Embryonic facial prominence (tissue), 1 donor: ENCODE measurements at regions not wholly inside any gene's neighbourhood (a gene's known extent, or its start where the extent isn't known, plus 50 kb on each side); places are given as distances from the start of the nearest gene placed in this dataset.
"Not testable (repeated sequence)": the region's sequence is repeated elsewhere in the genome, so short reads cannot be mapped to it uniquely, and the experiment has no call there.

Source experiments
- DNase-seq: peaks from one replicate; pipeline ENCODE4 v3.0.0-alpha.2; 2016; ENCODE audit errors: extremely low spot score

DNA sequence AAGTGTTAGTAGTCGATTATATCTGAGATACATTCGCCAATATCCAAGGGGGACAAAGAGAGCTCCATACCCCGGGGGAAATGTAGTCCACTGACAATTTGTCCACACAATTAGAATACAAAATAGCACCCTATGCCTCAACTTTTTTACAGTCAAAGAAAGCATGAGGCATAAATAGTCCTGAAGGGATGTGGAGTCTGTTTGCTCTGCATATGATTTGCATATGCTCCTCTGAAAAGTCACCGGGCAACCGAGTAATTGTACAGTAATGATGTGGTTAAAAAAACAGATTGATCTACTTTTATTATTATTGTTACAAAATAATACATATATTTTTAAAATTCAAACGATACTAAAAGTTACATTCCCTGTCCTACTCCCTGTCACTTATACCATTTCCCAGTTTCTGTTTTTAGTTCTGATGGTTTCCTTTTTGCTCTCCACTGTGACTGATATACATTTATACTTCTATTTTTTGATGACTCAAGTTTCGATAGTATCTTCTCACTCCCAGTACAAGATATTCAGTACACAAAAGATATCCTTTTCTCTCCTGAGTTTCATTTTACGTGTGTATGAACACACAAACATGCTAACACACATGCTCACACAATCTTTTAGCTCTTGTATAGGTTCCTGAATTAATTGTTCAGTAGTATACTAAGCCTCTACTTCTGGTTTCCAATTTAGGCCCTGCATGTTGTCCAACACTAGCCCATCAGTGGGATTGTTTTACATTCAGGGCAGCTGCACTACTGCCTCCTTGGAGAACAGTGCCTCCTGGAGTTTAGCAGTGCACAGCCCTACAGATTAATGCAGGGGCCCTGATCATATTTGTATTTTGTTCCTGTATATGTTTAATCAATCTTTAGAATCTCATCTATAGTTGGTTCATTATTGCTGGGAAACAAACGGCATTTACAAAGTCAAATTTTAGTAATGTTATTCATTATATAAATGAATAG, 130.9 kb downstream of the TES start:
- no peak for DNase-seq

DNA sequence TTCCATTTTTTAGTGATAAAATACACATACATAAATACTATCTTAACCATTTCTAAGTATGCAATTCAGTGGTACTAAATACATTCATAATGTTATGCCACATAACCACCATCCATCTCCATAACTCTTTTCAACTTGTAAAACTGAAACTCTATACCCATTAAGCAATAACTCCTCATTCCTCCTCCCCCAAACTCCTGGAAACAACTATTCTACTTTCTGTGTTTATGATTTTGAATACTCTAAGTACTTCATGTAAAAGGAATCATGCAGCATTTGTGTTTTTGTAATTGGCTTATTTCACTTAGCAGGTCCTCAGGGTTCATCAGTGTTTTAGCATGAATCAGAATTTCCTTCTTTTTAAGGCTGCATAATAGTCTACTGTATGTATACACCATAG, 131.8 kb downstream of the TES start:
- no peak for DNase-seq

DNA sequence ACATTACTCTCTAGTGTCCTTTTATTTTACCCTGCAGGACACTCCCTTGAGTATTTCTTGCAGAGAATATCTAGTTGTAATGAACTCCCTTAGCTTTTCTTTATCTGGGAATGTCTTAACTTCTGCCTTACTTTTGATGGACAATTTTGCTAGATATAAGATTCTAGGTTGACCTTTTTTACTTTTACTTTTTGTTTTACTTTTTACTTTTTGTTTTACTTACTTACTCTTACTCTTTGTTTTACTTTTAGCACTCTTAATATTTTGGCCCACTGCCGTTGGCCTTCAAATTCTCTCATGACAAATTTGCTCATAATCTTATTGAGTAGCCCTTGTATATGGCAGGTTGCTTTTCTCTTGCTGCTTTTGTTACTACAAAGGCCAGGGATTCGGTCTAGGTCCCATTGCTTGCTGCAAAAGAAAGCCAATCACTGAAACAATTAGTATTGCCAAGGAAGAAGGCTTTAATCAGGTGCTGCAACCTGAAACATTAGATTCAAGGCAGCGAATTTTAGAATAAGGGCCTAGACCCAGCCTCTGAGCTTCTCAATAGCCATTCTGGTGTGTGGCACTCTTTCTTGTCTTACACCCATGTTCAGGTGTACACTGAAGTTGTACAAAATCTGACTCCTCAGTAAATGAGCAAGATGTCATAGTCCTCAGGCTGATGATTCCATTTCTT, 137.0 kb downstream of the TES start:
- DNase-seq: no peak

DNA sequence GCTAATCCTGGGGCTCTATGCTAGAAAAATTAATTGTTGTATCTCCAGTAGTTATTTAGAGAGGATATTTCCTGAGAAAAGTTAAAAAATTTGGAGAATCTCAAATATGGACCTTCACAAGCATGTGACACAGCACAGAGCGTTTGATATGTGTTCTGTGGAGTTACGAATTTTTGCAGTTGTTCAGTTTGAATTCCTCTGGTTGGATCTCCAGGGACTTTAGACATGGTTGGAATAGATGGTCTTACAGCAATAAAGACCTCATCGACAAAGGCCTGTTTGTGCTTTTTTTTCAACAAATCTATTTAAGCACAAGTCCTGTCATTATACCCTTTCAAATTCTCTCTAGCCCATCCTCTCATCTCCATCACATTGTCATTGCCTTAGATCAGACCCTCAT, 138.0 kb downstream of the TES start:
- DNase-seq: no peak

DNA sequence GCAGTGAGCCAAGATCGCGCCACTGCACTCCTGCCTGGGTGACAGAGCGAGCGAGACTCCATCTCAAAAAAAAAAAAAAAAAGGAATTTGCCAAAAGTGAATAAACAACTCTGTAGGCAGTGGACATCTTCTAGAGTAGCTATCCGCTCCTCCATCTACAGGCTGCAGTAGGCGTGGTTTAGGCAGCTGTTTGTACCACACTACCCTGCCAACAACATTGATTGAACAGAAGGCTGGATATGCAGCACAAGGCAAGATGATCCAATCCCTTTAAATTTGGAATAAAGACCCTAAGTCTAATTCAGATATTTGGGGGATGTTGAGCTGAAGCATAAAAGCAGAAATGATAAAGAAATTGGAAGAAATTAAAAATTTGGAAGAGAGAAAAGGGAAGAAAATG, 141.6 kb downstream of the TES start:
- no peak for DNase-seq

DNA sequence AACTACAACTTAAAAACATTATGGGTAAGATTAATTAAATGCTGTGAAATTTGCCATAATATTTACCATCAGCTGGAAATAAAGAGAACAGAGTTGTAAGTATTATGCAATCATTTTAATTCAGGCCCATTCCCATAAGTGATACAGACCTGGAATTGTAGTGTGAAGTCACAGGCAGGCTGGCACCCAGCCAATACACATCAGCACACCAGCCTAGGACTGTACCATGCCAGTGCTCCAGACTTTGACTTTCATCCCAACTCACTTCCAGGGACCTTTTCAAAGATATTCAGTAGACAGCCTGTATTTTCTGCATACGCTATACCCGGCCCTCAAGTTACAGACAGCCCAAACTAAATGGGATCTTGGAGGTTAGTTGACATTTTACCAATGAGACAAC, 143.3 kb downstream of the TES start:
- DNase-seq: no peak

DNA sequence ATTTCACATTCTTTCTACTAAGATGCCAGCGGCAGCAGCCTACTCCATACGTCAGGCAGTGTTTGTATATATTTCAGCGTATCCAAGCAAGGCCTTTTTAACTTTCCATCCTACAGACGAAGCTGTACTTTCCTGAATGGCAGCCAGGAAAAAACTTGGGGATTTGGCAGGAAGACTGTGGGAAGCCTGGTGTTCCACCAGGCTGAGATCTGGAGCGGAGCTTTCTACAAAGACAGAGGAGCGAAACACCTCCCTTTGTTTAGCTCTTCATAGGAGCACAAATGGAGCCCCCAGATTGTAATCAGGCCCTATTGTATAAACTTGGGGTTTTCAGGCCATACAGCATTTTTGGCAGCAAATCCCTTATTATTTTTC, 143.8 kb downstream of the TES start:
- DNase-seq: peak; percentile 86

DNA sequence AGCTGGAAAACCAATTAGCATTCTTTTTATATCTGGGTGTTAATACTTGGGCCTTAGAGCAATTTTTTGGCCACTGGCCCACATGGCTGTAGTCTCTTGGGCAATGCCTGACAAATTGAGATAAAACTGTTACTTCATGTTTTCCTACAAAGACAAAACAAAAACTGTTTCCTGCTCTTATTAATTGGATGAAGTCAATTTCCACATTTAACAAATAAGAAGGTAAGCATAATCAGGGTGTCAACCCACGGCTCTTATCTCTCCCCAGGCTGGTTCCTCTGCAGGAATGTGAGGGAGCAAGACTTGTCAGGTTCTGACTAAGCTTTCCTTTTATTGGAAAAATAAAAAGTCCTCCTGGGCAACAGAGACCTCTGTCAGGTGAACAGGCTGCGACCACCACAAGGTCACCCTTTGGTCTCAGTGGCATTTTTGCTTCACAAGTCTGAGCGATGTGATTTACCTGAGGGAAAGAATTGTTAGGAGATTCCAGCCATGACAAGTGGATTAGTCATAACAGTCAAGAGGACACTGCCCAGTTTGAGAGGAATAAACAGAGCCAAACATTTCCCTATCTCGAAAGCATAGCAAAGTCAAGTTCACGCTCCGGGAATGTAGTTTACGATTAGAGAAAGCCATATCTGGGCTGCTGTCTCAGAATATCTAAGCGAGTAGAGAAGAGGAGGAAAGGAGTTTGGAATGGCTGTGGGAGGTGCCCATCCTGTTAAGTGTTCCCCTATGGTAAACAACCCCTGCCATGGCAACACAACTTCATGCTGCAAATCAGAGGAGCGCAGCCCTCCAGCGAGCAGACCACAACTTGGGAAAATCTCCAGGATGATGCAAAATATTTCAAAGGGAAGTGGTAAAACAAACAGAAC, 144.4 kb downstream of the TES start:
- DNase-seq: peak; percentile 82

DNA sequence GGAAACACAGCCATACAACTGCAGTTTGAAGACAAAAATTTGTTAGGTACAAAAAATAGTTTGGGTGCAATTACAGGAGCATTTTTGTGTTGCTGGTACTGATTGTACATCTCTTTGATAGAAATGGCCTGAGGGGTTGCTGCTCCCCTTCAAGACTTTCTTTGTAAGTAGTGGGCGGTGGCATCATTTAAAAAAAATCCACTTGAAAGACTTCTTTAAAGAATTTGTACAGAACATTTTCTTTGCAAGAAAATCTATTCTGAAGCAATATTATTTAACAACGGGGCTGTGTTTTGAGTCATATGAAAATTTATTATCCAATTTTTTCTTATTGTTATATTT, 144.1 kb upstream of the CAV2 start:
- no peak for DNase-seq

DNA sequence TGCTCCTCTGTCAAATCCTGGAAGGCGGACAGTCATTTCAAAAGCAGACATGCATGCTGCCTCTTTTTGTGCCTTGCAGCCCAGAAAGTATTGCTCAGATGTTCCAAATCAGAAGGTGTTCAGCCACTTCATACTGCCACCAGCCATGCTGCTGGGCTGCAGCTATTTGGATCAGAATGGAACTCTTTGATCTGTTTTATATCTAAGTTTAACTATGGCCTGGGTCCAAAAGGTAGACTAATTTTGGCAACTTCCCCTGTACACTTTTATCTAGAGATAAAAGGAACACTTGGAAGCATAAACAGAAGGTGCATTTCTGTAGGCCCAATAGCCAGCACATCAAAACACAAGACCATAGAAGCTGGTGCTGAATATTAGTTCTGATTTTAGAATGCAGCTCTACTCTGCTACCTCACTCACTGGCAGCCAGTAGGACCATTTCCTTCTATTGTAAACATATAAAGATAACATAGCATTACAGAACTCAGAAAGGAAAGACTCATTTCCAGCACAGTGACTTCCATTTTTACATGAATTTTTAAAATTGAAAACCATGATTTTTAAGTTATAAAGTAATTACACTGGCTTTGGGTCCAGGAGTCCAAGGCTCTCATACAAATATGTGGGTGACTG, 143.1 kb upstream of the CAV2 start:
- no peak for DNase-seq

DNA sequence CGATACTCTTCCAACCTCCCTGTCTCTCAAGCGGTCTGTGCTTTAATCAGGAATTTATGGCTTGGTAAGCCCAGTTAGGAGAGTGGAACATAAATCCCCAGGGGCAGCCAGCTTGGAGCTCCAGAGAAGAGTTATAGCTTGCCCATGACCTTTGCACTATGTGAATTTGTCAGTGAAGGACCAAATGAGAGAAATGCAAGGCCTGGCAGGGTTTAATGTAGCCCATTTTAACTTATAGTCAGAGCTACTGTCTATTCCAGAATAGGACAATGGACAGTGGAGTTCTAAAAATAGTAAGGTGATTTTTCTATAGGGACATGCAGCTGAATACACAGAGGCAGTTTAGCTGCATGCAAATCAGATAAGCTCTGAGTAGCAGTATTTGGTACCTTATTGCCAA, 142.6 kb upstream of the CAV2 start:
- DNase-seq: no peak

DNA sequence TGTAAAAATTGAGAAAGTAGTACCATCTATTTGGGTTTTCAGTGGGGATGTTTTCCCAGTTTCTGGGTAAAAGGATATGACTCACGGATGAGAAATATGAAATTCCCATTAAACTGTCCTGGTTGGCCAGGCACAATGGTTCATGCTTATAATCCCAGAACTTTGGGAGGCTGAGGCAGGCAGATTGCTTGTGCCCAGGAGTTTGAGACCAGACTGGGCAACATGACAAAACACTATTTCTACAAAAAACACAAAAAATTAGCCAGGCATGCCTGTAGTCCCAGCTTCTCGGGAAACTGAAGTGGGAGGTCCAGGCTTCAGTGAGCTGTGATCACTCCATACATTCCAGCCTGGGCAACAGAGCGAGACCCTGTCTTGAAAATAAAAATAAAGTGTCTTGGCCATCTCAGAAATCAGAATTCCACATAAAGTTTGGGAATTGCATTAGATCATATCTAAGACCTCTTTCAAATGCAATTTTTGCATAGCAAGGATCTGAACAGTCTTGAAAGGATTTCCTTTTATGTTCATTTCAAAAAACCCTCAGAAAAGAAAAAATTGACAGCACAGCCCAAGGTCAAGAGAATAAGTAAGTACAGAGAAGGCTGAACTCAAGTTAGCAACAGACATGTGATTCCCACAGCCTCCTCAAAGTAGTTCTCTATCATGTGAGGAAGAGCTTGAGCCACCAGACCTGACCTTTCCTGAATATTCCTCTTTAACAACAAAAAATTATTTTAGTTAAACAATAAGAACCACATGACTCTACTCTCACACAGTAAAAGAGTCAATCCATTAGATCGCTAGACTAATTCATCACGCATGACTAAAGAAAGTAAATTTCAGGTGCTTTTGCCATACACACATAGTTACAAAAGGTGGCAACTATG, 141.5 kb upstream of the CAV2 start:
- DNase-seq: no peak

DNA sequence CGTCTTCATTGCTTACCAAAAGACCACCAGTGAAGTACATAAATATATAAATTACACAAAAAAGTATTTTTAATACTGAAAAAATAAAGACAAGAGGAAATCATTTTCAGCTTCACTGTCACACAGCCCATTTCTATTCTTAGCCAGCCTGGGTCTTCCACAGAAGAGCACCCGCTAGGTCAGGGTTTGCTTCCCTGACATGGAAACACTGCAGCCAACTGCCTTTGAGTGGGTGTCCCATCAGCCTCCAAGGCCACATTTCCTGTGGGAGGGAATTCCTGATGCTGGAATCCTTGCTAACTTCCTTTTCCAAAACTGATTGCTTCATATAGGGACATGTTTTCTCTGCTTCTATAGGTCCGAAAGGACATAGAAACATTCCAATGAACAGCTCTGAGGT, 137.8 kb upstream of the CAV2 start:
- no peak for DNase-seq

DNA sequence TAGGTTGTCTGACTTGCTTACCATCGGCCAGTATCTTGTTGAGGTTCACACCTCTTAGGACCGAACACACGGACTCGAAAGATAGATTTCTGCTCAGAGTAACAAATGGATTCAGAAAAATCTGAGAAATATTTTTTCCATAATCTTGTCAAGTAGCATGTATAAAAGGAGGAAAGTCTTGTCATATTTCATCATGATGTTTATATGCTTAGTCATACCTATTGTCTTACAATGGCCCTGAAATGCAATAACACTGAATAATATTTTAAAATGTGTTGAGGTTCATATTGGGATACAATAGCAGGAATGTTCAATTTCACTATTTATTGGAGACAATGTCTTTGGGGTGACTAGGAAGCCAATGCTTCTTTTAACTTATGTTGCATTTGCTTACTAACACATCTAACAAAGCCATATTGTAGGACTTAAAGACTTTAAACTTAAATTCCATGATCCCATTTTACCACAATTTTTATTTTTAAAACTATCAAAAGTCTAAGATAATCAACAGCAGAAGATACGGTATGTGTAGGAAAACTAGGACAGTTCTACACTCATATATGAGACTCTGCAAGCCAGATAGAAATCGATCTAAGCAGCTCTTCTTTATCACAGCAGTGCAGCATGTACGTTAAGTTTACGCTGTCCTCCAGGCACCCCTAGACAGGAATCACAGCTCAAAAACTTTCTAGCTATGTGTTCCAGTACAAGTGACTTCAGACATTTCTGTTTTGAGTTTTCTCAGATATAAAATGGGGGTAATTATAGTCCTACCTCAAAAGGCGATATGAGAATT, 135.7 kb upstream of the CAV2 start:
- no peak for DNase-seq

DNA sequence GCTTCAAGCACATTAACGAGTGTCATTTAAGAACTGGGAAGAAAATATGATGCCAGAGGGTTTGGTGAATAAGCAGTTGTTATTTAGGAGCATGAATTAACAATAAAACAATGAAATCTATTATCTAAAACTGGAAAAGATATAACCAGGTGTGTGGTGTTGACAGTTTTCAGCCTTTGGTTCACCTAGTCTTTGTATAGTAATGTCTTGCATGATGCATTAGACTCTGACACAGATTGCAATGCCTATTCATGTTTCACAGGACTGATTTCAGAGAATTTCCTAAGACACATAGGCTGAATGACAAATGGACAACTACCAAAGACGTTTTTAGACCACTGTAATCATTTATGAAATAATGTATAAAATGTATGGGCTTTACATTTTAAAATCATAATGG, 135.1 kb upstream of the CAV2 start:
- DNase-seq: no peak

DNA sequence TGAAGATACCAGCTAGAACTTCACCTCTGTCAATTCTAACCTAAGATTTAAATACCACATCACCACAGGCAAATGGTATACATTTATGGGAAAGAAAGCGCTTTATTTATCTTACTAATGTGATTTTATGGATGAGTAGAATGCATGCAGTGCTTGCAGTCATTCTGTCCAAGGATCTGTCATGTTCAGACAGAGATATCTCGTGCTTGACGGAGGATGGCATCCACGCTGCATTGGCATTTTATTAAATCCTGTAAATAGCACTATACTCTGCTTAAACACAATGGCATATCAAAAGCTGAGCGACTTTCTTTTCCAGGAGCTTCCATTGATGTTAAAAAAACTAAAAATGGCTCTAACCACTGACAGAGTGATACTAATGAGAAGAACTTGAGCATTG, 133.7 kb upstream of the CAV2 start:
- no peak for DNase-seq

DNA sequence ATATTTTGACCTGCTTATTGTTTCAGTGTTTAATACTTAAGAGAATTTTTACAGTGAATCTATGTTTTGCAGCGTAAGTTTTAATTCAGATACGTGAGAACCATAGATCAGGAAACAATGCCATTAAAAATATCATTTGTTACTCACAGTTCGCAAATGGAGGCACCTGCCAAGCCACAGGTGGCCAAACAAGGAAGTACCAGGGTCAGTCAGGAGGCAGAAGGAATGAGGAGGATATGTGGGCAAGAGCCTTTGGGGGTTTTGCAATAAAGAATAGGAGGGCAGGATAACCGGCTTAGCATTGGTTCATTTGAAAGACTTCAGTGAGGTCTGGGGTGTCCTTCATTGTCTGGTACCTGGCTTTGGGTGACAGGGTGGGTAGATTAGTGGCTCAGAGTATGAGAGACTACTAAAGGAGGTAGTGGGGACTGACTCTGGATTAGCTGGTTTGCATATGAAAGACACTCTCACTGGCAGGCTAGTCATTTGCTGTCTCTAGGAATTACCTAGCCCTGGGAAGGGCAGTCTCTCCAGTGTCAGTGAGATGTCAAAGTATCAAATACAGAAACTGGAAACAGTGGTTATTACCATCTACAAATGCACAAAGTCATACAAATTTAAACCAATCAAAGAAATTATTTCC, 132.2 kb upstream of the CAV2 start:
- DNase-seq: no peak

DNA sequence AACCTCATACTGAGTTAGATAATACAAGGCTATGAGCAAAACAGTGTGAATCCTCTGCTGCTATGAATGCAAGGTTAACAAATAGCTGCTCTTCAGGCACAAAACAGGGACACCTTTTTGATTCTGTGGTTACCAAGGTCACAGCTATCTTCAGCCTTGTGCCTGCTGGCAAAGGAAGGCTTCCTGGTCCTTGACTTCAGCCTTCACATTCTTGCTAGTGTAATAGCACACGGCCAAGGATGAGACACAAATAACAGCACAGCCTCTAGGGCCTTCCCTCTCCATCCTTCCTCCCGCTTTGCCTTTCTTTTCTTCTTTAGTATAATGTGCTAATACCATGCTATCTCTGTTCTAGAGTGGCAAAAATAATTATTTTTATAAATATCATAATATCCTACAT, 130.6 kb upstream of the CAV2 start:
- DNase-seq: no peak

DNA sequence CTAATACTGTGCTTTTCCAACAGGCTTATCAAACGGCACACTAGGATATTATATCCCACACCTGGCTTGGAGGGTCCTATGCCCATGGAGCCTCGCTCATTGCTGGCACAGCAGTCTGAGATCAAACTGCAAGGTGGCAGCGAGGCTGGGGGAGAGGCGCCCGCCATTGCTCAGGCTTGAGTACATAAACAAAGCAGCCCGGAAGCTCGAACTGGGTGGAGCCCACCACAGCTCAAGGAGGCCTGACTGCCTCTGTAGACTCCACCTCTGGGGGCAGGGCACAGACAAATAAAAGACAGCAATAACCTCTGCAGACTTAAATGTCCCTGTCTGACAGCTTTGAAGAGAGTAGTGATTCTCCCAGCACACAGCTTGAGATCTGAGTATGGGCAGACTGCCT, 128.0 kb upstream of the CAV2 start:
- not testable (repeated sequence) for DNase-seq

DNA sequence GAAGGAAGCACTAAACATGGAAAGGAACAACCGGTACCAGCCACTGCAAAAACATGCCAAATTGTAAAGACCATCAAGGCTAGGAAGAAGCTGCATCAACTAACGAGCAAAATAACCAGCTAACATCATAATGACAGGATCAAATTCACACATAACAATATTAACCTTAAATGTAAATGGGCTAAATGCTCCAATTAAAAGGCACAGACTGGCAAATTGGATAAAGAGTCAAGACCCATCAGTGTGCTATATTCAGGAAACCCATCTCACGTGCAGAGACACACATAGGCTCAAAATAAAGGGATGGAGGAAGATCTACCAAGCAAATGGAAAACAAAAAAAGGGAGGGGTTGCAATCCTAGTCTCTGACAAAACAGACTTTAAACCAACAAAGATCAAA, 126.3 kb upstream of the CAV2 start:
- DNase-seq: not testable (repeated sequence)
